ENCODE measurements at regions not wholly inside any gene's neighbourhood (a gene's known extent, or its start where the extent isn't known, plus 50 kb on each side); places are given as distances from the start of the nearest gene placed in this dataset.

- DNase-seq, result no peak
Measured at GRCh38 chr6:14711704-14712379, 534.0 kb upstream of the JARID2 start.

GRCh38 chr6:14713008-14713960, 532.6 kb upstream of the JARID2 start:
- DNase-seq, result no peak

- no peak for DNase-seq
Measured at GRCh38 chr6:14713966-14714631, 531.8 kb upstream of the JARID2 start.

GRCh38 chr6:14715076-14715475, 530.8 kb upstream of the JARID2 start:
- no peak for DNase-seq

GRCh38 chr6:14716499-14717146, 529.2 kb upstream of the JARID2 start:
- DNase-seq, result no peak

- DNase-seq, result no peak
Measured at GRCh38 chr6:14717307-14717706, 528.6 kb upstream of the JARID2 start.

- DNase-seq, result no peak
Measured at GRCh38 chr6:14718861-14719260, 527.0 kb upstream of the JARID2 start.

- no peak for DNase-seq
Measured at GRCh38 chr6:14719270-14719669, 526.6 kb upstream of the JARID2 start.

- DNase-seq, result no peak
Measured at GRCh38 chr6:14720411-14721102, 525.3 kb upstream of the JARID2 start.

- DNase-seq, result no peak
Measured at GRCh38 chr6:14721103-14721758, 524.6 kb upstream of the JARID2 start.

- no peak for DNase-seq
Measured at GRCh38 chr6:14722001-14722562, 523.8 kb upstream of the JARID2 start.

GRCh38 chr6:14722704-14723103, 523.2 kb upstream of the JARID2 start:
- DNase-seq, result no peak

GRCh38 chr6:14723535-14724086, 522.3 kb upstream of the JARID2 start:
- no peak for DNase-seq

GRCh38 chr6:14724549-14724948, 521.3 kb upstream of the JARID2 start:
- DNase-seq, result no peak

GRCh38 chr6:14726816-14727493, 518.9 kb upstream of the JARID2 start:
- no peak for DNase-seq

GRCh38 chr6:14727494-14728395, 518.1 kb upstream of the JARID2 start:
- no peak for DNase-seq

GRCh38 chr6:14728396-14729024, 517.4 kb upstream of the JARID2 start:
- no peak for DNase-seq

- no peak for DNase-seq
Measured at GRCh38 chr6:14729129-14729871, 516.6 kb upstream of the JARID2 start.
